PFSK-1 (cell line): ENCODE measurements at regions not wholly inside any gene's neighbourhood (a gene's known extent, or its start where the extent isn't known, plus 50 kb on each side); places are given as distances from the start of the nearest gene placed in this dataset.

Experiments used
- FOXP2 ChIP-seq: optimal IDR thresholded peaks from 2 replicates; pipeline ENCODE3; 2011; ENCODE audit warnings: borderline replicate concordance, control low read depth, inconsistent platforms; ENCODE audit not compliant: insufficient read depth; ENCODE audit errors: extremely low read length, extremely low read depth
- POLR2AphosphoS5 ChIP-seq: IDR thresholded peaks from 2 replicates; pipeline ENCODE4 v1.6.1; 2012; ENCODE audit warnings: low read depth, mild to moderate bottlenecking, control low read depth, low read length, moderate library complexity
- SIN3A ChIP-seq: IDR thresholded peaks from 2 replicates; pipeline ENCODE4 v1.6.1; 2012; ENCODE audit warnings: mild to moderate bottlenecking, low read length, moderate library complexity, borderline replicate concordance; ENCODE audit not compliant: insufficient read depth
- TAF1 ChIP-seq: IDR thresholded peaks from 2 replicates; pipeline ENCODE4 v1.6.1; 2012; ENCODE audit warnings: low read length, control low read depth, borderline replicate concordance; ENCODE audit not compliant: insufficient read depth
- TF ChIP-seq, protein P1 (sequence below), 2 experiments: IDR thresholded peaks; 2 replicates each; pipeline versions ENCODE4 v1.6.1 to v1.8.0; 2011 to 2012; ENCODE audit warnings: low read depth in 2 of 2, low read length in 2 of 2, control low read depth in 1 of 2, inconsistent platforms in 1 of 2, mild to moderate bottlenecking in 1 of 2, moderate library complexity in 1 of 2; ENCODE audit not compliant: insufficient read depth in 1 of 2

DNA sequence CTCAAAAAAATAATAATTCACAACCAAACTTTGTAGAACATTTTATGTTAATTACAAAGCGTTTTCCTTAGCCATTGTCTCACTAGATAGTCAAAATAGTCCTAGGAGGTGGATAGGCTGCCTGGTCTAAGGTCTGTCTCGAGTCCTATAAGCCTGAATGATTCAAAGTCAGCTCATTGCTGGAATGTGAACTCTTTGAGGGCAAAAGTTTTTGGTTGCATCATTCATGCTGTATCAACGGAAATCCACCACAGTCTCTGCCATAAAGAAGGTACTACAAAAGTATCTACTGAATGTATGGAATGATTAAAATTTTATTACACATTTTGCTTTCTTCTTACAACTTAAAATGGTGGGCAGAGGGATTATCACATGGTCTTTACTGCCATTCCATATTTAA lies 387.3 kb upstream of the RARB start:
- TF ChIP-seq POLR2AphosphoS5 (no peak), SIN3A (no peak), TAF1 (no peak), FOXP2 (no peak)
- TF ChIP-seq, protein P1, sequence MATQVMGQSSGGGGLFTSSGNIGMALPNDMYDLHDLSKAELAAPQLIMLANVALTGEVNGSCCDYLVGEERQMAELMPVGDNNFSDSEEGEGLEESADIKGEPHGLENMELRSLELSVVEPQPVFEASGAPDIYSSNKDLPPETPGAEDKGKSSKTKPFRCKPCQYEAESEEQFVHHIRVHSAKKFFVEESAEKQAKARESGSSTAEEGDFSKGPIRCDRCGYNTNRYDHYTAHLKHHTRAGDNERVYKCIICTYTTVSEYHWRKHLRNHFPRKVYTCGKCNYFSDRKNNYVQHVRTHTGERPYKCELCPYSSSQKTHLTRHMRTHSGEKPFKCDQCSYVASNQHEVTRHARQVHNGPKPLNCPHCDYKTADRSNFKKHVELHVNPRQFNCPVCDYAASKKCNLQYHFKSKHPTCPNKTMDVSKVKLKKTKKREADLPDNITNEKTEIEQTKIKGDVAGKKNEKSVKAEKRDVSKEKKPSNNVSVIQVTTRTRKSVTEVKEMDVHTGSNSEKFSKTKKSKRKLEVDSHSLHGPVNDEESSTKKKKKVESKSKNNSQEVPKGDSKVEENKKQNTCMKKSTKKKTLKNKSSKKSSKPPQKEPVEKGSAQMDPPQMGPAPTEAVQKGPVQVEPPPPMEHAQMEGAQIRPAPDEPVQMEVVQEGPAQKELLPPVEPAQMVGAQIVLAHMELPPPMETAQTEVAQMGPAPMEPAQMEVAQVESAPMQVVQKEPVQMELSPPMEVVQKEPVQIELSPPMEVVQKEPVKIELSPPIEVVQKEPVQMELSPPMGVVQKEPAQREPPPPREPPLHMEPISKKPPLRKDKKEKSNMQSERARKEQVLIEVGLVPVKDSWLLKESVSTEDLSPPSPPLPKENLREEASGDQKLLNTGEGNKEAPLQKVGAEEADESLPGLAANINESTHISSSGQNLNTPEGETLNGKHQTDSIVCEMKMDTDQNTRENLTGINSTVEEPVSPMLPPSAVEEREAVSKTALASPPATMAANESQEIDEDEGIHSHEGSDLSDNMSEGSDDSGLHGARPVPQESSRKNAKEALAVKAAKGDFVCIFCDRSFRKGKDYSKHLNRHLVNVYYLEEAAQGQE (IDR thresholded peaks at IDR 0.05; ENCODE audit: insufficient read depth in 1 of 2, low read depth in 2 of 2, low read length in 2 of 2): no peak

DNA sequence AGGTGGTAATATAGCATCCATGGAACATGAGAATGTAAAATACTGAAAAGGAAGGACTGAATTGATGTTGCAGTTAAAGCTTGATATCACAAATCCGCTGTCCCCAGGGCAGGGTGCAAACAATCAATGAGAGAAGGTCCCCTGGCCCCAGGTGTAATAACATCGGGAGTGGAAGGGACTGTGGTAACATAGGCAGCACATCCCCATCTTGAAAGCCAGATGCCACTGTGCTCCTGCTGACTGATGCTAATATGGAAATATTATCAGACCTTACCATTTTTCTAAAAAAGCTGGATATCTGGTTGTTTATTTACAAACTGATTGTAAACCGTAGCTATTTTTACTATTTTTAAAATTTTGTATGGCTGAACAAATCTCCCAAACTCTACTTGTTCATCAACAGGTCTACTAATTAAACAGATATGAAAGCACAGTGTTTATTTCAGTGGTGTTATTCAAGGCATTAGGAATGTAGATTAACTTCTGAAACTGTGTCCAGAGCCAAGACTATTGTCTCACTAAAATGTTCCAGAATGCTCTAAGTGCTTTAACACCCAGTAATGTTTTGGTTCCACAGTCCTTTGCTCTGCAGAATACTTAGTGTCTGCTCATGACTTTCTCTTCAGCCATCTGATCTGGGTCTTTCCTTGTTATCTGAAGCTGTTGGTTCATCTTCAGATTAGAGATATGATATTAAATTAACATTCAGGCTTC lies 386.0 kb upstream of the RARB start:
- TF ChIP-seq FOXP2: no peak
- TF ChIP-seq SIN3A: no peak
- no peak for TF ChIP-seq TAF1
- no peak for TF ChIP-seq POLR2AphosphoS5
- TF ChIP-seq, protein P1 (IDR thresholded peaks at IDR 0.05; ENCODE audit: insufficient read depth in 1 of 2, low read depth in 2 of 2, low read length in 2 of 2): no peak

DNA sequence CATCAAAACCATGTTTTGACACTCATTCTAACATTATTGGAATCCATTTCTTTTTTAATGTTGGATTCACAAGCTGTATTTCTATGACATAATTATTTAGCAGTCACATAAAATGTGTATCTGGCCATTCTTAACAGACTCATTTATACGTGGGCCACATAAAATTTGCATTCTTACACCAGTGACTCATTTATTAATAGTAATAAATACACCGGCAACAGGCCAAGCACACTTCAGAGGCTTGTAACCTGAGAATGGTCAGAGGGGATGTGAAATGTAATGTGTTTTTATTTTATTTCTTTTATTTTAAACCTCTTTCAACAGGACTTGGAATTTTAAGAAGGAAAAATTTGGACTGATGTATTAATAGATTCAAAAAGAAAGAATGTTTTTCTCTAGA lies 384.9 kb upstream of the RARB start:
- TF ChIP-seq SIN3A (no peak), TAF1 (no peak), POLR2AphosphoS5 (no peak), FOXP2 (no peak)
- TF ChIP-seq, protein P1 (IDR thresholded peaks at IDR 0.05; ENCODE audit: insufficient read depth in 1 of 2, low read depth in 2 of 2, low read length in 2 of 2): no peak

DNA sequence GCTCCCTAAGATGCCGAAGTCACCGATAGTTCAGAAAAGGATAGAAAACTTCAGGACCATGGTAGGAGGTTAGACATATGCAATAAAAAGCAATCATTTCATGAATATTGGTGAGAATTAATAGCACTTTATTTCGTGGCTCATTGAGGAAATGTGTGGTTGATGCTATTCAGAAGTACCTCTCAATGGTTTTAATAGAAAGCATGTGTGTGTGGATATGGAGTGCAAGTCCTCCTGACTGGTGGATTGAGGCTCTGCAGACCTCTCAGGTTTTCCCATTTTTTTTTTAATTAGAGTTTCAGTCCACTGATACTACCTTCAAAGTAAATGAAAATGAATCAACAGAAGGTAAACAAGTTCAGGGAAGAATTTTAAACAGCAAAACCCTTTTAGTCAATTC lies 384.3 kb upstream of the RARB start:
- TF ChIP-seq SIN3A (no peak), POLR2AphosphoS5 (no peak), TAF1 (no peak)
- TF ChIP-seq, protein P1 (IDR thresholded peaks at IDR 0.05; ENCODE audit: insufficient read depth in 1 of 2, low read depth in 2 of 2, low read length in 2 of 2): no peak
